H1 (cell line): ENCODE measurements at regions not wholly inside any gene's neighbourhood (a gene's known extent, or its start where the extent isn't known, plus 50 kb on each side); places are given as distances from the start of the nearest gene placed in this dataset.

Experiments
- CTCF ChIA-PET: fragments of 300-600 bp; sonication (Branson Sonifier 250); formaldehyde crosslinking; loops from one replicate; lab custom pipeline; 2021; ENCODE audit not compliant: partially characterized antibody; lab: Charles Lee
- POLR2A ChIA-PET: fragments of 300-600 bp; sonication (Branson Sonifier 250); formaldehyde crosslinking; loops from one replicate; lab custom pipeline; 2021; ENCODE audit warnings: inconsistent platforms; ENCODE audit not compliant: partially characterized antibody; lab: Charles Lee
- DNase-seq, 2 experiments: peaks; one replicate each; pipeline versions ENCODE4 v3.0.0 to v3.0.0-alpha.2; 2010 to 2022; ENCODE audit warnings: low spot score in 2 of 2, low read depth in 1 of 2, mixed read lengths in 1 of 2
- FAIRE-seq: peaks from 2 replicates; lab custom pipeline; 2011; peaks lifted over from hg19 to GRCh38; lab: Jason Lieb, UNC
- H2AFZ ChIP-seq: 2 replicates; pipeline ENCODE4 v1.8.1; 2012; ENCODE audit warnings: low read length, inconsistent platforms
- H2AK5ac ChIP-seq: 2 replicates; pipeline ENCODE4 v1.6.1; 2013; ENCODE audit warnings: low read depth, low read length
- H2BK120ac ChIP-seq: replicated peaks from 2 replicates; pipeline ENCODE3; 2013; ENCODE audit warnings: low read depth, low read length, inconsistent platforms
- H2BK12ac ChIP-seq: 2 replicates; pipeline ENCODE4 v1.6.1; 2013; ENCODE audit warnings: low read depth, low read length
- H2BK15ac ChIP-seq: 2 replicates; pipeline ENCODE4 v1.6.1; 2013; ENCODE audit warnings: low read length
- H2BK20ac ChIP-seq: 2 replicates; pipeline ENCODE4 v1.6.1; 2013; ENCODE audit warnings: low read length
- H2BK5ac ChIP-seq: 2 replicates; pipeline ENCODE4 v1.6.1; 2013; ENCODE audit warnings: low read depth, low read length
- H3K14ac ChIP-seq: 2 replicates; pipeline ENCODE4 v1.6.1; 2013; ENCODE audit warnings: inconsistent platforms; ENCODE audit not compliant: insufficient read length
- H3K18ac ChIP-seq: 2 replicates; pipeline ENCODE4 v1.6.1; 2013; ENCODE audit warnings: low read length; ENCODE audit errors: extremely low read depth
- H3K23ac ChIP-seq: 2 replicates; pipeline ENCODE4 v1.6.1; 2013; ENCODE audit warnings: inconsistent platforms; ENCODE audit not compliant: insufficient read length
- H3K23me2 ChIP-seq: 2 replicates; pipeline ENCODE4 v1.6.1; 2013; ENCODE audit warnings: low read depth, low read length
- H3K27ac ChIP-seq: 2 replicates; pipeline ENCODE4 v1.6.1; 2011; ENCODE audit warnings: low read depth, low read length, inconsistent platforms
- H3K27me3 ChIP-seq, 4 experiments: replicated peaks in 1 of 4; 1 replicate in 1 of 4; 2 replicates in 3 of 4; pipeline versions ENCODE4 v1.6.1 to v1.8.1; 2011 to 2013; ENCODE audit warnings: low read length in 3 of 4, mild to moderate bottlenecking in 3 of 4, inconsistent platforms in 2 of 4, mixed read lengths in 2 of 4, moderate library complexity in 1 of 4; ENCODE audit not compliant: control insufficient read depth in 3 of 4, insufficient read depth in 3 of 4; ENCODE audit errors: extremely low read depth in 1 of 4
- H3K36me3 ChIP-seq, 4 experiments: 2 replicates each; pipeline versions ENCODE4 v1.6.1 to v1.8.1; 2011 to 2013; ENCODE audit warnings: mild to moderate bottlenecking in 4 of 4, low read length in 3 of 4, moderate library complexity in 2 of 4, control low read depth in 1 of 4, inconsistent platforms in 1 of 4; ENCODE audit not compliant: insufficient read depth in 4 of 4, control insufficient read depth in 2 of 4
- H3K4ac ChIP-seq: replicated peaks from 2 replicates; pipeline ENCODE3; 2013; ENCODE audit warnings: low read length, low read depth, mixed read lengths, inconsistent platforms; ENCODE audit not compliant: insufficient read length
- H3K4me1 ChIP-seq, 4 experiments: replicated peaks in 1 of 4; 1 replicate in 1 of 4; 2 replicates in 3 of 4; pipeline versions ENCODE4 v1.6.1 to v1.8.1; 2011 to 2013; ENCODE audit warnings: low read length in 3 of 4, inconsistent platforms in 2 of 4, mixed read lengths in 1 of 4; ENCODE audit not compliant: insufficient read depth in 4 of 4, control insufficient read depth in 3 of 4
- H3K4me2 ChIP-seq, 2 experiments: 2 replicates each; pipeline versions ENCODE4 v1.6.1 to v1.8.1; 2011 to 2013; ENCODE audit warnings: low read depth in 2 of 2, low read length in 2 of 2, control low read depth in 1 of 2, inconsistent platforms in 1 of 2, mild to moderate bottlenecking in 1 of 2; ENCODE audit not compliant: insufficient read depth in 1 of 2
- H3K4me3 ChIP-seq, 4 experiments: fragments of 200-600, 300-600 bp in 1 of 4; sonication (generic), shearing (Covaris generic), sonication (Bioruptor Twin) in 1 of 4; 2 replicates each; pipeline versions ENCODE4 v1.5.1 to v1.8.1; 2011 to 2016; ENCODE audit warnings: low read length in 4 of 4, low read depth in 3 of 4, control low read depth in 2 of 4, inconsistent platforms in 2 of 4, mild to moderate bottlenecking in 2 of 4, mixed read lengths in 1 of 4, moderate library complexity in 1 of 4; ENCODE audit not compliant: insufficient read depth in 2 of 4; ENCODE audit errors: extremely low read depth in 1 of 4
- H3K56ac ChIP-seq: replicated peaks from 2 replicates; pipeline ENCODE3; 2013; ENCODE audit warnings: low read depth, mild to moderate bottlenecking, mixed read lengths, low read length, inconsistent platforms; ENCODE audit not compliant: insufficient read length
- H3K79me1 ChIP-seq: 2 replicates; pipeline ENCODE4 v1.6.1; 2013; ENCODE audit warnings: low read depth, low read length, control low read depth
- H3K79me2 ChIP-seq, 2 experiments: 2 replicates each; pipeline versions ENCODE4 v1.6.1 to v1.8.1; 2012 to 2013; ENCODE audit warnings: low read length in 2 of 2, mild to moderate bottlenecking in 2 of 2, inconsistent platforms in 1 of 2; ENCODE audit not compliant: insufficient read depth in 2 of 2, control insufficient read depth in 1 of 2
- H3K9ac ChIP-seq, 4 experiments: replicated peaks in 1 of 4; 1 replicate in 1 of 4; 2 replicates in 3 of 4; pipeline versions ENCODE4 v1.6.1 to v1.8.1; 2011 to 2013; ENCODE audit warnings: low read depth in 3 of 4, low read length in 3 of 4, control low read depth in 2 of 4, mild to moderate bottlenecking in 2 of 4, moderate library complexity in 2 of 4, inconsistent platforms in 1 of 4; ENCODE audit errors: extremely low read depth in 1 of 4
- H3K9me3 ChIP-seq, 2 experiments: 2 replicates each; pipeline versions ENCODE4 v1.6.1 to v1.8.1; 2012 to 2013; ENCODE audit warnings: mild to moderate bottlenecking in 2 of 2, moderate library complexity in 2 of 2, control low read depth in 1 of 2, inconsistent platforms in 1 of 2, low read depth in 1 of 2, low read length in 1 of 2, mixed read lengths in 1 of 2; ENCODE audit not compliant: insufficient read depth in 2 of 2
- H4K20me1 ChIP-seq, 2 experiments: replicated peaks in 1 of 2; 2 replicates each; pipeline versions ENCODE3 to v1.8.1; 2011 to 2013; ENCODE audit warnings: inconsistent platforms in 2 of 2, low read length in 2 of 2, mild to moderate bottlenecking in 1 of 2; ENCODE audit not compliant: insufficient read depth in 2 of 2, control insufficient read depth in 1 of 2
- H4K5ac ChIP-seq: 2 replicates; pipeline ENCODE4 v1.6.1; 2013; ENCODE audit warnings: low read length, low read depth, mixed read lengths, inconsistent platforms; ENCODE audit not compliant: insufficient read length
- H4K8ac ChIP-seq: 2 replicates; pipeline ENCODE4 v1.8.0; 2013; ENCODE audit warnings: mild to moderate bottlenecking, moderate library complexity, low read length, inconsistent platforms; ENCODE audit not compliant: insufficient read depth; ENCODE audit errors: extremely low read depth
- H4K91ac ChIP-seq: replicated peaks from 2 replicates; pipeline ENCODE3; 2013; ENCODE audit warnings: low read length, mixed read lengths, inconsistent platforms; ENCODE audit not compliant: insufficient read length
- CBX8 ChIP-seq: fragments of 300-800, 300-1000 bp; sonication (generic); IDR thresholded peaks from 2 replicates; pipeline ENCODE4 v1.7.1; 2016; ENCODE audit warnings: low read depth, low read length, borderline replicate concordance
- HDAC6 ChIP-seq: IDR thresholded peaks from one replicate; pipeline ENCODE4 v1.7.1; 2012; ENCODE audit warnings: low read depth, mild to moderate bottlenecking, inconsistent platforms, low read length, moderate library complexity
- NRF1 ChIP-seq: IDR thresholded peaks from 2 replicates; pipeline ENCODE4 v1.6.1; 2011; ENCODE audit warnings: mild to moderate bottlenecking, low read depth, low read length, improper control_type of control experiment
- SIRT6 ChIP-seq: IDR thresholded peaks from one replicate; pipeline ENCODE4 v1.7.1; 2012; ENCODE audit warnings: low read length, inconsistent platforms
- whole genome bisulfite sequencing, 2 experiments: shearing (Covaris generic) in 1 of 2; methylation state at CpG; one replicate each; pipeline versions ENCODE4 v1.1.6 to v1.1.7; 2013 to 2015; ENCODE audit warnings: low lambda C conversion rate in 2 of 2, mixed read lengths in 2 of 2, inconsistent platforms in 1 of 2, low coverage in 1 of 2, missing lambda C conversion rate in 1 of 2; ENCODE audit not compliant: insufficient replicate concordance in 2 of 2, insufficient coverage in 1 of 2, insufficient read length in 1 of 2; ENCODE audit errors: extremely low coverage in 1 of 2, missing lambda C conversion rate in 1 of 2; 5-methylcytosine and 5-hydroxymethylcytosine counted together

GRCh38 chr6:14634072-14634471 lies 516.5 kb downstream of the CD83 start:
- Histone ChIP-seq H3K4me3 (no peak overlapping the region), H2BK5ac (no peak overlapping the region), H3K4me1 (peaks cover 0 to 10% (median 3%) of the 10 kb centered on the region in 4 experiments; a peak in 4 of 7 replicates), H2BK12ac (no peak overlapping the region), H2AK5ac (no peak overlapping the region; the same call in 1 of the 2 replicates), H3K56ac (no peak overlapping the region), H3K27ac (no peak overlapping the region), H3K9ac (no peak overlapping the region), H4K5ac (no peak overlapping the region), H2BK15ac (no peak overlapping the region), H4K20me1 (no peaks in the 10 kb centered on the region), H3K27me3 (no peaks in the 10 kb centered on the region), H2BK20ac (0 out of 2 replicates have a peak overlapping the region, but pooled peaks have one; percentile 24), H2AFZ (no peak overlapping the region), H3K23ac (no peak overlapping the region), H3K79me2 (no peaks in the 10 kb centered on the region), H3K79me1 (no peaks in the 10 kb centered on the region), H3K4me2 (no peak overlapping the region), H3K14ac (no peak overlapping the region), H4K91ac (peak overlapping the region; percentile 50), H3K4ac (peak overlapping the region; percentile 18), H4K8ac (no peak overlapping the region), H3K36me3 (no peaks in the 10 kb centered on the region), H3K18ac (no peak overlapping the region), H2BK120ac (no peak overlapping the region), H3K9me3 (no peaks in the 10 kb centered on the region), H3K23me2 (no peaks in the 10 kb centered on the region)
- POLR2A ChIA-PET, result no interaction called here
- WGBS, 2 experiments, result 93% methylated on average over 6 of the region's 9 CpGs; no CpG with 5 or more reads in 1 of the 2 experiments
- no peak for FAIRE-seq
- CTCF ChIA-PET, result interaction anchor here (0.8 kb wide), 1 partner anchor 493 kb away, joined by 3 read pairs; no protein-coding TSS in a partner anchor
- DNase-seq, result no peak
- TF ChIP-seq CBX8, result no peak
- no peak for TF ChIP-seq SIRT6
- TF ChIP-seq HDAC6, result no peak
- no peak for TF ChIP-seq NRF1
